Small intestine (tissue), 7 donors: ENCODE measurements at regions not wholly inside any gene's neighbourhood (a gene's known extent, or its start where the extent isn't known, plus 50 kb on each side); places are given as distances from the start of the nearest gene placed in this dataset.
A peak's percentile ranks its signal among the peaks of the same experiment; 100 is the strongest.

Experiments
- DNase-seq, 2 donors: peaks; one replicate each; pipeline versions ENCODE4 v3.0.0 to v3.0.0-alpha.2; 2013
- FAIRE-seq: peaks from 2 replicates; lab custom pipeline; 2012; peaks lifted over from hg19 to GRCh38; lab: Jason Lieb, UNC
- H3K27ac ChIP-seq, 3 donors: one replicate each; pipeline ENCODE4 v1.5.1; 2013; ENCODE audit warnings: low read length in 2 of 3, mild to moderate bottlenecking in 2 of 3, control low read depth in 1 of 3, inconsistent platforms in 1 of 3, low read depth in 1 of 3, moderate library complexity in 1 of 3
- H3K27me3 ChIP-seq, 3 donors: one replicate each; pipeline ENCODE4 v1.6.1; 2013; ENCODE audit warnings: low read length in 3 of 3, inconsistent platforms in 1 of 3; ENCODE audit not compliant: control insufficient read depth in 3 of 3, insufficient read depth in 3 of 3
- H3K36me3 ChIP-seq, 3 donors: one replicate each; pipeline ENCODE4 v1.6.1; 2013; ENCODE audit warnings: low read length in 3 of 3, inconsistent platforms in 1 of 3, low read depth in 1 of 3, mild to moderate bottlenecking in 1 of 3, moderate library complexity in 1 of 3; ENCODE audit not compliant: control insufficient read depth in 3 of 3, insufficient read depth in 2 of 3
- H3K4me1 ChIP-seq, 3 donors: one replicate each; pipeline ENCODE4 v1.6.1; 2013; ENCODE audit warnings: low read length in 2 of 3, inconsistent platforms in 1 of 3, low read depth in 1 of 3, mild to moderate bottlenecking in 1 of 3, moderate library complexity in 1 of 3; ENCODE audit not compliant: control insufficient read depth in 3 of 3, insufficient read depth in 2 of 3
- H3K4me3 ChIP-seq, 3 donors: one replicate each; pipeline ENCODE4 v1.5.1; 2013; ENCODE audit warnings: low read length in 3 of 3, control low read depth in 1 of 3, inconsistent platforms in 1 of 3, low read depth in 1 of 3, mild to moderate bottlenecking in 1 of 3, moderate library complexity in 1 of 3
- H3K9me3 ChIP-seq, 2 donors: one replicate each; pipeline ENCODE4 v1.6.1; 2013; ENCODE audit warnings: low read depth in 1 of 2, low read length in 1 of 2; ENCODE audit not compliant: control insufficient read depth in 2 of 2, insufficient read depth in 1 of 2
- WGBS, 3 donors: extraction: QIAGEN DNeasy Blood & Tissue Kit; methylation state at CpG; one replicate each; pipeline ENCODE4 v1.1.7; 2013; 5-methylcytosine and 5-hydroxymethylcytosine counted together
- donor health status: healthy with polysubstance abuse.
- donor health status: control.
- donor health status: control.
- donor health status: Bipolar disorder and iron deficiency.
- donor health status: healthy.

GRCh38 chr7:132646052-132646451, 69.8 kb upstream of the PLXNA4 start:
- FAIRE-seq, result no peak
- no peaks in the 10 kb centered on the region for H3K9me3 ChIP-seq
- 65 to 78% (median 73%) methylated on average over 5 of the region's 5 CpGs for WGBS, 3 donors
- DNase-seq, result no peak
- H3K36me3 ChIP-seq, result no peaks in the 10 kb centered on the region
- H3K4me3 ChIP-seq, result no peak overlapping the region
- no peak overlapping the region for H3K27ac ChIP-seq
- H3K27me3 ChIP-seq, result peaks cover 0 to 3% (median 0%) of the 10 kb centered on the region in 3 donors
- H3K4me1 ChIP-seq, result no peaks in the 10 kb centered on the region

- H3K27ac ChIP-seq, result no peak overlapping the region
- H3K4me3 ChIP-seq, result no peak overlapping the region
- H3K4me1 ChIP-seq, result no peaks in the 10 kb centered on the region
- DNase-seq, result no peak
- no peaks in the 10 kb centered on the region for H3K36me3 ChIP-seq
- no peaks in the 10 kb centered on the region for H3K27me3 ChIP-seq
- WGBS, 3 donors, result 63 to 65% (median 65%) methylated on average over 5 of the region's 5 CpGs
- no peak for FAIRE-seq
- no peaks in the 10 kb centered on the region for H3K9me3 ChIP-seq
Measured at GRCh38 chr7:132643302-132643701, 67.0 kb upstream of the PLXNA4 start.

- Histone ChIP-seq H3K9me3 (no peaks in the 10 kb centered on the region), H3K36me3 (no peaks in the 10 kb centered on the region), H3K27me3 (peaks cover 0 to 4% (median 0%) of the 10 kb centered on the region in 3 donors), H3K4me3 (no peak overlapping the region), H3K27ac (no peak overlapping the region), H3K4me1 (no peaks in the 10 kb centered on the region)
- 88 to 100% (median 95%) methylated on average over 1 of the region's 1 CpG for WGBS, 3 donors
- DNase-seq (no peak), FAIRE-seq (no peak)
Measured at GRCh38 chr7:132641238-132641637, 65.0 kb upstream of the PLXNA4 start.

- Histone ChIP-seq H3K4me1 (no peaks in the 10 kb centered on the region), H3K27me3 (peaks cover 0 to 8% (median 0%) of the 10 kb centered on the region in 3 donors), H3K4me3 (no peak overlapping the region), H3K9me3 (no peaks in the 10 kb centered on the region), H3K27ac (no peak overlapping the region), H3K36me3 (no peaks in the 10 kb centered on the region)
- DNase-seq (no peak), FAIRE-seq (no peak)
- 81 to 87% (median 84%) methylated on average over 5 of the region's 5 CpGs for WGBS, 3 donors
Measured at GRCh38 chr7:132639983-132640382, 63.7 kb upstream of the PLXNA4 start.

GRCh38 chr7:132638000-132638399, 61.7 kb upstream of the PLXNA4 start:
- peaks cover 0 to 6% of the 10 kb centered on the region in 2 donors for H3K9me3 ChIP-seq
- FAIRE-seq (no peak), DNase-seq (no peak)
- H3K36me3 ChIP-seq, result no peaks in the 10 kb centered on the region
- 85 to 90% (median 85%) methylated on average over 6 of the region's 6 CpGs for WGBS, 3 donors
- H3K27ac ChIP-seq, result no peak overlapping the region
- H3K4me1 ChIP-seq, result no peaks in the 10 kb centered on the region
- no peak overlapping the region for H3K4me3 ChIP-seq
- peaks cover 0 to 8% (median 0%) of the 10 kb centered on the region in 3 donors for H3K27me3 ChIP-seq

- DNase-seq (no peak), FAIRE-seq (no peak)
- Histone ChIP-seq H3K27me3 (peaks cover 0 to 8% (median 0%) of the 10 kb centered on the region in 3 donors), H3K4me3 (no peak overlapping the region), H3K36me3 (no peaks in the 10 kb centered on the region), H3K27ac (no peak overlapping the region), H3K9me3 (peaks cover 0 to 6% of the 10 kb centered on the region in 2 donors), H3K4me1 (no peaks in the 10 kb centered on the region)
- WGBS, 3 donors, result 80 to 85% (median 82%) methylated on average over 4 of the region's 4 CpGs
Measured at GRCh38 chr7:132636581-132636980, 60.3 kb upstream of the PLXNA4 start.

- FAIRE-seq (no peak), DNase-seq (peak in 1 of 2 donors; percentile 17)
- H3K4me1 ChIP-seq, result no peaks in the 10 kb centered on the region
- H3K36me3 ChIP-seq, result no peaks in the 10 kb centered on the region
- WGBS, 3 donors, result 72 to 75% (median 73%) methylated on average over 4 of the region's 4 CpGs
- H3K4me3 ChIP-seq, result no peak overlapping the region
- H3K27ac ChIP-seq, result no peak overlapping the region
- H3K27me3 ChIP-seq, result peaks cover 0 to 8% (median 0%) of the 10 kb centered on the region in 3 donors
- H3K9me3 ChIP-seq, result peaks cover 0 to 6% of the 10 kb centered on the region in 2 donors
Measured at GRCh38 chr7:132635127-132635526, 58.9 kb upstream of the PLXNA4 start.

GRCh38 chr7:132630834-132631233, 54.6 kb upstream of the PLXNA4 start:
- Histone ChIP-seq H3K36me3 (no peaks in the 10 kb centered on the region), H3K4me3 (no peak overlapping the region), H3K9me3 (peaks cover 0 to 6% of the 10 kb centered on the region in 2 donors), H3K27ac (no peak overlapping the region), H3K27me3 (peaks cover 0 to 4% (median 0%) of the 10 kb centered on the region in 3 donors), H3K4me1 (no peaks in the 10 kb centered on the region)
- FAIRE-seq, result no peak
- WGBS, 3 donors, result 82 to 90% (median 84%) methylated on average over 2 of the region's 2 CpGs
- DNase-seq, result no peak
